Stimulated activated CD4-positive, alpha-beta T cell treated with anti-CD3 and anti-CD28 coated beads, TNF-alpha, amount 100 ng/mL, for 24 hours (primary cell): ENCODE measurements at regions not wholly inside any gene's neighbourhood (a gene's known extent, or its start where the extent isn't known, plus 50 kb on each side); places are given as distances from the start of the nearest gene placed in this dataset.

Experiments
- DNase-seq, 3 experiments: peaks; one replicate each; pipeline ENCODE4 v3.0.0-alpha.2; 2020; ENCODE audit warnings: low read depth in 3 of 3

DNA sequence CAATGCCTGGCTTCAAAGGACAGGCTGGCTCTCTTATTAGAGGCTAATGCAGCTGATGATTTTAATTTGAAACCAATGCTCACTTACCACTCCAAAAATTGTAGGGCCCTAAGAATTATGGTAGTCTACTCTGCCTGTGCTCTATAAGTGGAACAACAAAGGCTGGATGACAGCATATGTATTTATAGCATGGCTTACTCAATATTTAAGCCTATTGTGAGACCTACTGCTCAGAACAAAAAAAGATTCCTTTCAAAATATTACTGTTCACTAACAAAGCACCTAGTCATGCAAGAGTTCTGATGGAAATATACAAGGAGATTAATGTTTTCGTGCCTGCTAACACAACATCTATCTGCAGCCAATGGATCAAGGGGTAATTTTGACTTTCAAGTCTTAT lies 73.8 kb upstream of the DUSP10 start:
- DNase-seq = no peak

- no peak for DNase-seq
These were observed 72.0 kb upstream of the DUSP10 start for GRCh38 chr1:221813887-221814286.

GRCh38 chr1:221812905-221813597 lies 71.2 kb upstream of the DUSP10 start:
- no peak for DNase-seq

GRCh38 chr1:221812088-221812752 lies 70.3 kb upstream of the DUSP10 start:
- no peak for DNase-seq

DNA sequence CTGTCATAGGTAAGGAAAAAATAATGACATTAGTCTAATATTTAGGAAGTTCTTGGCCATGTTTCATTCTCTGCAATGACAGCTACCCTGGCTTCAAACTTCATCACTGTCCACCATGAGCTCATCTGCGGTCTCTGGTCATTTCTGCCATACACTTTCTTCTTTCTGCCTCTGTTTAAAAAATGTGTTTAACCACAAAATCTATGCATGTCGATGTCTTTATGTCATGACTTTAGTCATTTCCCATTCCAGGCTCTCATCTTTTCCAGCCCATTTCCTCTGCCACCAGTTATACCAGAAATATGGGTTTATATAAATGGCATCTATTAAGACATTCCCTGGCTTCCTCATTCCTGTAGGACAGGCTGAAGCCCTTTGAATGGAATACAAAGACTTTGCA lies 68.5 kb upstream of the DUSP10 start:
- no peak for DNase-seq

DNA sequence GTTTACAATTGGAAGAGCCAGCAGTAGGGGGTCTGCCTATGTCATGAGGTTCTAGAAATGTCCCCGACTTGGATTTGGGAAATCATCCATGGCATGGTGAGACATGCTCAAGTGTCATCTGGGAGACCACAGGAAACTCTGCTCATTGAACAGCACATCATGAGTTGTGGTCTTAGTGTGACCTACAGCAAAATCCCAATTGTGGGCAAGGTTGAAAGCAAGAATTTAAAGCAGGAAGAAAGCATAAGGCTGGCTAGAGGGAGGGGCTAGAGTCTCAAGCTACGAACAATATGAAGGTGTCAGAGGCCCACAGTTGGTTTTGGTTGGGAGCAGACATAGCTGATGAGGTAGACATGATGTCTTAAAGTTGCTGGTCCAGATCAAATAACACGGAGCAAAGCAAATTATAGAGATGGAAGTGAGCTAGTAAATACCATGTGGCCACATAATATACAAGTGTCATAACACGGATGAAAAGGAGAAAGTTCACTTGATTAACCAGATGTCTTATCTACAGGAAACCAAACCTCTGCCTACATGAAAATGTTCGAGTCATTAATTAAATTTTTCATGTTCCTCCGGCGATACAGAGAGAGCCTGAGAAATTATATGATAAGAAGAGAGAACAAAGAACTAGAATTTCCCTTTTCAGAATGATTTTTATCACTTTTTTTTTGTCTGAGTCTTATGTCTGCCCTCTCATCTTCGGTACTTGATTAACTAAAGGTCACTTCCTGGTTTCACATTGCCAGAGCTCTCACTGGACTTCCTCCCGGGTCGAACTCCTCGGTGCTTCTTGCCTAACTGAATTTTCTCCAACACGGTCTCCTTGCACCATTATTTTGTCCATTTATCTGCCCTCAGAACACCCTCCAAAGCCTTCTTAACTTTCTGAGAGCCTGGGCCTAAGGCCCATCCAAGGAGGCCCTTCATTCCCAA lies 67.5 kb upstream of the DUSP10 start:
- no peak for DNase-seq

- DNase-seq = no peak
These were observed 65.1 kb upstream of the DUSP10 start for GRCh38 chr1:221806984-221807383.

GRCh38 chr1:221806236-221806635 lies 64.3 kb upstream of the DUSP10 start:
- DNase-seq = no peak

DNA sequence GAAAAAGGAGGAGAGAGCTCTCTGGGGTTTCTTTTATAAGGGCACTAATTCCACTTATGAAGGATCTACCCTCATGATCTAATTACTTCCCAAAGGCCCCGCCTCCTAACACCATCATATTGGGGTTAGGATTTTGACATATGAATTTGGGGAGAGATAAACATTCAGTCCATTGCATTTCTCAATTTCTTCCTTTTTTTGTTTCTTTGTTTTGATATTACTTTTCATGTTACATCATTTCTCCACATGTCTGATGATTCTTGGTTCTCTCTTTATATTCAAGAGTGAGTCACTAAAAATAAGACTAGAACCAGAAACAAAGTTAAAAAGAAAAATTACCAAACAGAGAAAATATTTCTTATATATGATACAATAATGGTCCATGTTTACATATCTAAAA lies 63.2 kb upstream of the DUSP10 start:
- no peak for DNase-seq

DNA sequence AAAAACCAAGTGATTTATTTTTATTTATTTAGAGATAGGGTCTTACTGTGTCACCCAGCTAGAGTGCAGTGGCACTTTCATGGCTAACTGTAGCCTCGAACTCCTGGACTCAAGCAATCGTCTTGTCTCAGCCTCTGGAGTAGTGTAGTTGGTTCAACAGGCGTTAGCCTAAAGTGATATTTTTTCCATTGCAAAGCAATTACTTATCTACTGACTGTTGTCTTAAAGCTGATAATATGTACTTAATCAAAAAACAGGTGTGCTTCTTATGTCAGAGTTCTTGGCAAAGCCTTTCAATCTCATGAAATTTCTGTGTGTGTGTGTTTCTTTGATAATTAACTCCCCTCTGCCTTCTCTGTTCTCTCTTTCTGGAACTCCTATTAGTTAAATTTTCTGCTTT lies 62.4 kb upstream of the DUSP10 start:
- DNase-seq = no peak

GRCh38 chr1:221801773-221802516 lies 60.1 kb upstream of the DUSP10 start:
- DNase-seq = no peak

- DNase-seq = no peak
These were observed 59.4 kb upstream of the DUSP10 start for GRCh38 chr1:221801251-221801661.

GRCh38 chr1:221800831-221801230 lies 58.9 kb upstream of the DUSP10 start:
- DNase-seq = no peak

GRCh38 chr1:221797506-221797905 lies 55.6 kb upstream of the DUSP10 start:
- no peak for DNase-seq

- no peak for DNase-seq
These were observed 54.8 kb upstream of the DUSP10 start for GRCh38 chr1:221796700-221797099.

- no peak for DNase-seq
These were observed 53.5 kb upstream of the DUSP10 start for GRCh38 chr1:221795380-221795779.

GRCh38 chr1:221794935-221795334 lies 53.0 kb upstream of the DUSP10 start:
- no peak for DNase-seq

- DNase-seq = no peak
These were observed 52.3 kb upstream of the DUSP10 start for GRCh38 chr1:221794079-221794670.

DNA sequence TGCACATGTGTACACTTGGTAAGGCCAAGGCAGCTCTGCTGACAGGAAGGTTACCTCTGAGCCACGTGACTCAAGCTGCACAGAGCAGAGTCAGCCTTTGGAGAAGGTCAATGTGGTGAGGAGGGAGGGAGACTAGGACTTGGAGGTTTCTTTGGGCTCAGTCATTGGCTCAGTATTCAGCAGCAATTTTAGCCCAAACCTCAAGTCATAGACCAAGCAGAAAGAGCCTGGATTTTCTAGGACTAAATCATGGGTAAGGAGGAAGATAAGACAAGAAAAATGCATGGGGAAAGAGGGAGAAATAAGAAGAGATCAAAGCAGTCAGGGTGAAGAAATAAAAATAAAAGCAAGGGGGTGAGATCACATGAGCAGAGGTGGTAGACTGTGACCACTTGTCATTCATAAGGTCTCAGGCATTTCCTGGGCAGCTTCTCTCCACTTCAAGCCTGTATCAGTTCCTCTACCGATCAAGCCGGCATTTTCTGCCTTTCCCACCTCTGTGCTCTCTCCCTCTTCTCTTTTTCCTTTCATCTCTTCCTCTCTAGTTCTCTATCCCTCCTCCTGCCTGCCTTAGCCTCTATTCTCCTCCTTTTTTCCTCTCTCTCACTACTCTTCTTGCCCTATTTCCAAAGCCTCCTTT lies 51.7 kb upstream of the DUSP10 start:
- no peak for DNase-seq

DNA sequence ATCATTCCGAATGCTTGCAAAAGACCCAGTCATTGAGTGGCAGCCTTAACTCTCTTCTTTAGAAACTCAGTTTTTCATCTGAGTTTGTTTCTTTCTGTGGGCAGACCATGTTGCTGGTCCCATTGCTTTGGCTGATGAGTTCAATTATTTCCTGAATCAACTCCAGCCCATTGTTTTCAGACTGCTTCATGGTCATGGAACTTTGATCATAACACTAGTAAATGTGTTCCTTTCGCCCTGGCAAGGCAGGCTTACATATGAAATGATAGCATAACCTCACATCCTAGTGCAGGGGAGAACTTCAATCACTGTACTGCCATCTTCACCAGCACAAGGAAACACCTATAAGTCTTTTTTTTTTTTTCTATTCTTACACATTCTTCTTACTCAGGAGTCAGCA lies 50.0 kb upstream of the DUSP10 start:
- DNase-seq = no peak
